Spleen (tissue), 11 donors: ENCODE measurements at regions not wholly inside any gene's neighbourhood (a gene's known extent, or its start where the extent isn't known, plus 50 kb on each side); places are given as distances from the start of the nearest gene placed in this dataset.

Experiments
- DNase-seq: peaks from one replicate; pipeline ENCODE4 v3.0.0-alpha.2; 2020
- H3K27ac ChIP-seq, 8 donors: fragments of 200-600 bp; sonication (generic) in 7 of 8; 1 replicate in 4 of 8; 2 replicates in 4 of 8; pipeline versions ENCODE4 v1.5.0 to v1.8.0; 2016 to 2021; ENCODE audit warnings: inconsistent platforms in 4 of 8, mild to moderate bottlenecking in 4 of 8, moderate library complexity in 1 of 8
- H3K27me3 ChIP-seq, 7 donors: fragments of 200-600 bp; sonication (generic) in 6 of 7; replicated peaks in 1 of 7; 1 replicate in 4 of 7; 2 replicates in 3 of 7; pipeline versions ENCODE4 v1.5.0 to v1.8.0; 2016 to 2021; ENCODE audit warnings: inconsistent platforms in 3 of 7, mild to moderate bottlenecking in 1 of 7
- H3K36me3 ChIP-seq, 6 donors: fragments of 200-600 bp; sonication (generic) in 5 of 6; 1 replicate in 4 of 6; 2 replicates in 2 of 6; pipeline versions ENCODE4 v1.5.0 to v1.8.0; 2016 to 2021; ENCODE audit warnings: inconsistent platforms in 2 of 6
- H3K4me1 ChIP-seq, 6 donors: fragments of 200-600 bp; sonication (generic) in 5 of 6; 1 replicate in 3 of 6; 2 replicates in 3 of 6; pipeline versions ENCODE4 v1.5.0 to v1.8.0; 2016 to 2021; ENCODE audit warnings: inconsistent platforms in 3 of 6
- H3K4me3 ChIP-seq, 8 donors: fragments of 200-600 bp; sonication (generic) in 7 of 8; 1 replicate in 4 of 8; 2 replicates in 4 of 8; pipeline versions ENCODE4 v1.5.0 to v1.8.0; 2016 to 2021; ENCODE audit warnings: inconsistent platforms in 4 of 8, mild to moderate bottlenecking in 4 of 8, moderate library complexity in 2 of 8
- H3K9me3 ChIP-seq, 8 donors: fragments of 200-600 bp; sonication (generic) in 7 of 8; 1 replicate in 4 of 8; 2 replicates in 4 of 8; pipeline versions ENCODE4 v1.5.0 to v1.8.0; 2016 to 2021; ENCODE audit warnings: inconsistent platforms in 4 of 8
- CTCF ChIP-seq, 11 experiments: fragments of 200-600 bp in 7 of 11; fragments of 450-650 bp in 4 of 11; sonication (generic) in 4 of 11; IDR thresholded peaks in 8 of 11; conservative IDR thresholded peaks in 3 of 11; 1 replicate in 7 of 11; 2 replicates in 4 of 11; pipeline versions ENCODE4 v1.4.0 to v1.8.0; 2016 to 2021; ENCODE audit warnings: antibody characterized with exemption in 11 of 11, inconsistent platforms in 4 of 11, mild to moderate bottlenecking in 1 of 11
- POLR2A ChIP-seq, 3 donors: fragments of 450-650 bp; IDR thresholded peaks; one replicate each; pipeline ENCODE4 v1.5.1; 2017; ENCODE audit warnings: antibody characterized with exemption in 3 of 3, mild to moderate bottlenecking in 1 of 3
- POLR2AphosphoS5 ChIP-seq, 3 donors: sonication (generic); formaldehyde crosslinking; IDR thresholded peaks; one replicate each; pipeline ENCODE4 v1.5.1; 2017; ENCODE audit warnings: antibody characterized with exemption in 3 of 3
- WGBS, 5 donors: extraction: QIAGEN DNeasy Blood & Tissue Kit in 3 of 5; methylation state at CpG; one replicate each; pipeline versions ENCODE4 v1.1.5 to v1.1.7; 2013 to 2018; 5-methylcytosine and 5-hydroxymethylcytosine counted together
- intact Hi-C: fragments of 100-400 bp; cut with DNase I; formaldehyde crosslinking; loops from one replicate; pipeline ENCODE4 v1.15.0; 2023; ENCODE audit warnings: low total_unique reads
- donor health status: healthy with polysubstance abuse.
- donor health status: DM: no; HTN: no; CAD: no; lungs with moderate emphysema.
- donor health status: DM: no; HTN: no; CAD: no.
- donor health status: Bipolar disorder and iron deficiency.
- donor health status: healthy.
- donor health status: DM: no; HTN: no; CAD: no.
- donor health status: DM: yes; HTN: yes; CAD: no.

GRCh38 chr1:2893473-2894120, 92.1 kb upstream of the TTC34 start:
- intact Hi-C loops, result no loop called here
- no peak overlapping the region for H3K27ac ChIP-seq
- peaks cover 0 to 42% (median 9%) of the 10 kb centered on the region in 7 donors for H3K27me3 ChIP-seq
- H3K4me3 ChIP-seq, result no peak overlapping the region
- H3K4me1 ChIP-seq, result no peaks in the 10 kb centered on the region
- DNase-seq, result no peak
- WGBS, 5 donors, result 86 to 95% (median 92%) methylated on average over 14 to 20 of the region's 20 CpGs
- peaks cover 0 to 7% (median 0%) of the 10 kb centered on the region in 8 donors for H3K9me3 ChIP-seq
- no peaks in the 10 kb centered on the region for H3K36me3 ChIP-seq
- TF ChIP-seq POLR2A (IDR thresholded peaks at IDR 0.05) (no peak), CTCF (IDR thresholded peaks at IDR 0.05 in 8 of 11, conservative IDR thresholded peaks at IDR 0.05 in 3 of 11) (no peak), POLR2AphosphoS5 (IDR thresholded peaks at IDR 0.05) (no peak)

- H3K9me3 ChIP-seq, result peaks cover 0 to 7% (median 0%) of the 10 kb centered on the region in 8 donors
- DNase-seq, result no peak
- H3K27ac ChIP-seq, result no peak overlapping the region
- no peak overlapping the region for H3K4me3 ChIP-seq
- no peaks in the 10 kb centered on the region for H3K4me1 ChIP-seq
- H3K36me3 ChIP-seq, result no peaks in the 10 kb centered on the region
- WGBS, 5 donors, result 74 to 92% (median 83%) methylated on average over 12 to 27 of the region's 27 CpGs
- intact Hi-C loops, result no loop called here
- TF ChIP-seq CTCF (IDR thresholded peaks at IDR 0.05 in 8 of 11, conservative IDR thresholded peaks at IDR 0.05 in 3 of 11) (no peak), POLR2A (IDR thresholded peaks at IDR 0.05) (no peak), POLR2AphosphoS5 (IDR thresholded peaks at IDR 0.05) (no peak)
- H3K27me3 ChIP-seq, result peaks cover 0 to 33% (median 0%) of the 10 kb centered on the region in 7 donors
Measured at GRCh38 chr1:2894381-2895041, 93.0 kb upstream of the TTC34 start.

GRCh38 chr1:2896824-2897223, 95.3 kb upstream of the TTC34 start:
- H3K4me1 ChIP-seq, result no peaks in the 10 kb centered on the region
- no peak overlapping the region for H3K27ac ChIP-seq
- TF ChIP-seq POLR2A (IDR thresholded peaks at IDR 0.05) (no peak), CTCF (IDR thresholded peaks at IDR 0.05 in 8 of 11, conservative IDR thresholded peaks at IDR 0.05 in 3 of 11) (no peak), POLR2AphosphoS5 (IDR thresholded peaks at IDR 0.05) (no peak)
- DNase-seq, result no peak
- peaks cover 0 to 7% (median 0%) of the 10 kb centered on the region in 8 donors for H3K9me3 ChIP-seq
- no peak overlapping the region for H3K4me3 ChIP-seq
- intact Hi-C loops, result no loop called here
- H3K36me3 ChIP-seq, result no peaks in the 10 kb centered on the region
- H3K27me3 ChIP-seq, result peaks cover 0 to 33% (median 0%) of the 10 kb centered on the region in 7 donors
- 88 to 93% (median 89%) methylated on average over 7 of the region's 7 CpGs for WGBS, 5 donors

GRCh38 chr1:2903226-2903625, 101.7 kb upstream of the TTC34 start:
- Histone ChIP-seq H3K27ac (no peak overlapping the region), H3K4me3 (no peak overlapping the region), H3K4me1 (peaks cover 0 to 12% (median 0%) of the 10 kb centered on the region in 6 donors), H3K9me3 (no peaks in the 10 kb centered on the region), H3K27me3 (peaks cover 0 to 73% (median 0%) of the 10 kb centered on the region in 7 donors), H3K36me3 (no peaks in the 10 kb centered on the region)
- TF ChIP-seq POLR2A (IDR thresholded peaks at IDR 0.05) (no peak), POLR2AphosphoS5 (IDR thresholded peaks at IDR 0.05) (no peak), CTCF (IDR thresholded peaks at IDR 0.05 in 8 of 11, conservative IDR thresholded peaks at IDR 0.05 in 3 of 11) (no peak)
- intact Hi-C loops, result no loop called here
- 85 to 95% (median 92%) methylated on average over 4 to 19 of the region's 19 CpGs for WGBS, 5 donors
- no peak for DNase-seq
